Naive B cell (primary cell): ENCODE measurements at regions not wholly inside any gene's neighbourhood (a gene's known extent, or its start where the extent isn't known, plus 50 kb on each side); places are given as distances from the start of the nearest gene placed in this dataset.

Experiments
- ATAC-seq, 2 donors: fragments of 150-1000 bp; cut with Tn5 transposase; 2 replicates each; pipeline ENCODE4 v1.10.0; 2021; ENCODE audit warnings: low read depth in 2 of 2, mild to moderate bottlenecking in 2 of 2, moderate library complexity in 2 of 2
- DNase-seq: peaks from one replicate; pipeline ENCODE4 v3.0.0; 2022
- H3K27ac Mint-ChIP-seq, 6 donors: one replicate each; pipeline ENCODE4 v1.8.0; 2020 to 2022; ENCODE audit warnings: mild to moderate bottlenecking in 6 of 6, mixed read lengths in 6 of 6, moderate library complexity in 5 of 6, inconsistent platforms in 2 of 6
- H3K27me3 Mint-ChIP-seq, 3 donors: one replicate each; pipeline ENCODE4 v1.8.0; 2021 to 2022; ENCODE audit warnings: mixed read lengths in 3 of 3, mild to moderate bottlenecking in 1 of 3
- H3K36me3 Mint-ChIP-seq, 2 donors: one replicate each; pipeline ENCODE4 v1.8.0; 2020 to 2022; ENCODE audit warnings: mixed read lengths in 2 of 2, inconsistent platforms in 1 of 2, mild to moderate bottlenecking in 1 of 2
- H3K4me1 Mint-ChIP-seq, 3 donors: one replicate each; pipeline ENCODE4 v1.8.0; 2020 to 2022; ENCODE audit warnings: mixed read lengths in 3 of 3, inconsistent platforms in 1 of 3, mild to moderate bottlenecking in 1 of 3, moderate library complexity in 1 of 3
- H3K4me3 Mint-ChIP-seq, 8 donors: one replicate each; pipeline ENCODE4 v1.8.0; 2020 to 2022; ENCODE audit warnings: mild to moderate bottlenecking in 8 of 8, mixed read lengths in 8 of 8, moderate library complexity in 8 of 8, inconsistent platforms in 2 of 8
- H3K9me3 Mint-ChIP-seq, 7 donors: one replicate each; pipeline ENCODE4 v1.8.0; 2020 to 2022; ENCODE audit warnings: mixed read lengths in 7 of 7, mild to moderate bottlenecking in 5 of 7, inconsistent platforms in 2 of 7, moderate library complexity in 1 of 7

DNA sequence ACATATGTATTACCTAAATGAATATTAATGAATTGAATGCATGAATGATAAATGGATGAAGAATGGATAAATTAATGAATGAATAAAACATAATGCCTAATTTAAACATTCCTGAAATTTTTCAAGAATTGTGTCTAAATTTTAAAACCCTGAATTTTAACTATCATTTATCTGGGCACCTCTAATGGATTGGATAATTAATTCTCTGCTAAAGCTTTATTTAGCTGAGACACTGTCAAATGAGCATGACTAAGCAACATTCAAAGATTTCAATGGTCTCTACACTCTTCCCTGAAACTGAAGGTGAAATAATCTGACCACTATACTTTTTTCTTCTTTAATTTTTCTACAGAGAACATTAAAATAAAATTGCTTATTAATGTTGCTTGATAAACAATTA, 1197.7 kb downstream of the C4orf33 start:
- no peak overlapping the region for H3K27ac Mint-ChIP-seq
- no peak overlapping the region for H3K4me3 Mint-ChIP-seq
- H3K27me3 Mint-ChIP-seq = no peaks in the 10 kb centered on the region
- H3K36me3 Mint-ChIP-seq = no peaks in the 10 kb centered on the region
- DNase-seq (no peak), ATAC-seq (no peak)
- H3K4me1 Mint-ChIP-seq = no peaks in the 10 kb centered on the region
- H3K9me3 Mint-ChIP-seq = peaks cover 0 to 4% (median 0%) of the 10 kb centered on the region in 7 donors

DNA sequence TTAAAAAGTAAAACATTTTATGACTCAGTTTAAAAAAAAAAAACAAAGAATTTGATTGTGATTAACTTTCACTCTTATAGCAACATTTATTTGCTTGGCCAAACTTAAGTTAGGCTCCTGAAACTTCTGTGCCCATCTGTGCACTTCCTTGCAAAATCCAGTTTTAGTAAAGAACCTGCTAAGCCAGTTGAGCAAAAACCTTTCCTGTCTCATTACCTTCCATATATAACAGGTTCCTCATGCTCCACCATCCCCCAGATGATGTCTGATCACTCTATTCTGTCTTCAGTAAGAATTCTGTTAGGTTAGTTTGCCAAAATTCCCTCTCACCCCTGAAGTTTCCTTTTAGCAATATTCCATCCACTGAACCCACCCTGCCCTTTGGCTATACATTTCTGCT, 1200.5 kb downstream of the C4orf33 start:
- H3K27me3 Mint-ChIP-seq = no peaks in the 10 kb centered on the region
- H3K4me3 Mint-ChIP-seq = no peak overlapping the region
- H3K36me3 Mint-ChIP-seq = no peaks in the 10 kb centered on the region
- no peak for ATAC-seq
- H3K4me1 Mint-ChIP-seq = no peaks in the 10 kb centered on the region
- DNase-seq = no peak
- no peak overlapping the region for H3K27ac Mint-ChIP-seq
- H3K9me3 Mint-ChIP-seq = peaks cover 0 to 4% (median 0%) of the 10 kb centered on the region in 7 donors

DNA sequence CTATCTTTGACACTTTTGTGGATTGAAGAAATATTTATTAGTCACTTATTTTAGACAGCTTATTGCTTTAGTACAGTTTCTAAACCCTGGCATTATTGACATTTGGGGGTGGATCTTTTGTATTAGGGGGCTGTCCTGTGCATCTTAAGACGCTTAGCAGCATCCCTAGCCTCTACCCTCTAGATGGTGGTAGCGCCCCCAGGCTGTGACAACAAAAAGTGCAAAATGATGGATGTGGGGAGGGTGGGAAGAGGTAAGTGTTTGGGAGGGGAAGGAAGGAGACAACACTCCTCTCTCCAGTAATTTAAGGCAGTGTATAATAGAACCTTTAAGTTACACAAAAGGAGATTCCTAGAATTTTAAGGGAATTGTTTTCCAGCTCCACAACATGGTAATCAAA, 1210.6 kb downstream of the C4orf33 start:
- H3K4me1 Mint-ChIP-seq = no peaks in the 10 kb centered on the region
- no peaks in the 10 kb centered on the region for H3K27me3 Mint-ChIP-seq
- no peak overlapping the region for H3K4me3 Mint-ChIP-seq
- ATAC-seq = no peak
- H3K27ac Mint-ChIP-seq = peak overlapping the region in 1 of 6 donors; percentile 57
- no peaks in the 10 kb centered on the region for H3K36me3 Mint-ChIP-seq
- peaks cover 0 to 6% (median 2%) of the 10 kb centered on the region in 7 donors for H3K9me3 Mint-ChIP-seq
- DNase-seq = no peak

DNA sequence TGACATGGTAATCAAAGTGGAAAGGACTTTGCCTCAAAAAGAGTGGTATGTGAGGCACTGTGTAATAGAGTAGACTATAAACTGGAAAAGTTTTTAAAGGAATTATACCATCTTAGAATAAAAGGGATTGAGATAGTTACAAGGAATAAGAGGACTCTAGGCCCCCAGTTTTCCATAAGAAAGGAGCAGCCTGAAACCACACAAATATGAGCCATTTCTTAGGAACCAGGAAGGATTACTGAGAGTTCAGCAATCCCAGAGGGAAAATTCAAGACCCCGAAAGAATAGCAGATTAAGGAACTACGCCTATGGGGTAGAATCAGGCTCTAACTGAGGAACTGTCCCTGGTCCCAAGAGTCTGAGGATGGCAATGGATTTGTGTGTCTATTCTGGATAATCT, 1213.3 kb downstream of the C4orf33 start:
- ATAC-seq (no peak), DNase-seq (no peak)
- Mint-ChIP-seq H3K36me3 (no peaks in the 10 kb centered on the region), H3K27me3 (no peaks in the 10 kb centered on the region), H3K4me3 (no peak overlapping the region), H3K27ac (no peak overlapping the region), H3K9me3 (peaks cover 0 to 4% (median 0%) of the 10 kb centered on the region in 7 donors), H3K4me1 (no peaks in the 10 kb centered on the region)

DNA sequence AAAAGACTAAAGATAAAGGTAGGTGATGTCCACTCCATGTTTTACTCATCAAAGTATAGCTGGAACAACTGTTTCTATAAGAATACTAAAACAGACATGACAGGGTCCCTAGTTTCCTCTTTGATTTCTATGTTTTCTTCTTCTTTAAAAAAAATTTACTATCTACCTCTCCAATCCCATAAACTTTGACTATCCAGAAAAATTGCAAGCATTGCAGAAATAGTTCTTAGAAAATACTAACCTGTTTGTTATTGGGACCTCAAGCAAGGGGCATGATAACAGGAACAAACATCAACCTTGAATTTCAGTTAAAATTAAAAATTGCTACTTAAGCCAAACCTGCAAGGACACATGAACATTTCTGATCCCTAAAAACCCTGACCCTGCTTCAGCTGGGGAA, 1226.5 kb downstream of the C4orf33 start:
- no peaks in the 10 kb centered on the region for H3K4me1 Mint-ChIP-seq
- no peak for DNase-seq

DNA sequence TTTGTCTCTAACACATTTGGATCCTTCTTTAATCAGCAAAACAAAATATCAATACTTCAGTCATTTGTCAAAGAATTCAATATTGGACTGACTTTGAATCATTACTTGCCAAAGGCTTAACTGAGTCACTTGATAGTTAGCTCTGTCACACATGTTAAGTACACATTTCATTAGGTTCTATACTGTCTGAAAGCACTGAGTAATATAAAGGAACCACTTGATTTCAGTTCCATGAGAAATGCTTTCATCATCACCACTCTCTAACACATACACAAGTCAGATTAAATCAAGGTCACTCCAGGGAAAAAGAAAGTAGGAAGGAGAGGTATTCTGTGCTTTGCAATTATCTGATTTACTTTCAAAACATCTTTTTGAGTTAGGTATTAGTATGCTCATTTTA, 1233.1 kb downstream of the C4orf33 start:
- ATAC-seq = no peak
- no peak overlapping the region for H3K4me3 Mint-ChIP-seq
- no peaks in the 10 kb centered on the region for H3K27me3 Mint-ChIP-seq
- no peaks in the 10 kb centered on the region for H3K36me3 Mint-ChIP-seq
- no peaks in the 10 kb centered on the region for H3K4me1 Mint-ChIP-seq
- H3K27ac Mint-ChIP-seq = no peak overlapping the region
- no peaks in the 10 kb centered on the region for H3K9me3 Mint-ChIP-seq
- no peak for DNase-seq

More for the DNA sequence above, 1226.5 kb downstream of the C4orf33 start:
- Mint-ChIP-seq H3K4me3 (no peak overlapping the region), H3K36me3 (no peaks in the 10 kb centered on the region), H3K27ac (no peak overlapping the region), H3K27me3 (no peaks in the 10 kb centered on the region), H3K9me3 (peaks cover 0 to 10% (median 2%) of the 10 kb centered on the region in 7 donors)
- ATAC-seq = no peak

DNA sequence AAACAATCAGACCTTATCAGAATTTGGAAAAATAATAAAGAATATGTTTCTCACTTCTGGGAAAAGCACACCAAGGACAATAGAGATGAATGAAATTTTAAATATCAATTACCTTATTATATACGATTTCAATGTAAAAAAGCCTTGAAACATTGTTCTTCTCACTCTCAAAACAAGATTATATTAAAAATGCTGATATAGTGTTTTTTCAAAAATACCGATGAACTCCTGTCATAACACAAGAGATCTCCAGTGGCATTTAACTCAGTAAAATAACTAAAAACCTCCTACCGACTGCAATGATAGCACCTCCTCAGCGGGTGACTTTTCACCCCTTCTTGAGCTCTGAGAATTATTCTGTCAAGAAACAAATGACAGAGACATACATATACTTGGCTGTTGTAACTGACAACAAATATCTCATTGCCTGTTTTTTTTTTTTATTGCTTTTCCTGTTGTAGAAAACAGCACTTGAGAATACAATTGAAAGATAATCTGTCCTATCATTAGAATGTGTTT, 1237.3 kb downstream of the C4orf33 start:
- DNase-seq = no peak
- H3K27me3 Mint-ChIP-seq = no peaks in the 10 kb centered on the region
- ATAC-seq = no peak
- no peak overlapping the region for H3K4me3 Mint-ChIP-seq
- no peaks in the 10 kb centered on the region for H3K9me3 Mint-ChIP-seq
- no peaks in the 10 kb centered on the region for H3K4me1 Mint-ChIP-seq
- no peak overlapping the region for H3K27ac Mint-ChIP-seq
- H3K36me3 Mint-ChIP-seq = no peaks in the 10 kb centered on the region

DNA sequence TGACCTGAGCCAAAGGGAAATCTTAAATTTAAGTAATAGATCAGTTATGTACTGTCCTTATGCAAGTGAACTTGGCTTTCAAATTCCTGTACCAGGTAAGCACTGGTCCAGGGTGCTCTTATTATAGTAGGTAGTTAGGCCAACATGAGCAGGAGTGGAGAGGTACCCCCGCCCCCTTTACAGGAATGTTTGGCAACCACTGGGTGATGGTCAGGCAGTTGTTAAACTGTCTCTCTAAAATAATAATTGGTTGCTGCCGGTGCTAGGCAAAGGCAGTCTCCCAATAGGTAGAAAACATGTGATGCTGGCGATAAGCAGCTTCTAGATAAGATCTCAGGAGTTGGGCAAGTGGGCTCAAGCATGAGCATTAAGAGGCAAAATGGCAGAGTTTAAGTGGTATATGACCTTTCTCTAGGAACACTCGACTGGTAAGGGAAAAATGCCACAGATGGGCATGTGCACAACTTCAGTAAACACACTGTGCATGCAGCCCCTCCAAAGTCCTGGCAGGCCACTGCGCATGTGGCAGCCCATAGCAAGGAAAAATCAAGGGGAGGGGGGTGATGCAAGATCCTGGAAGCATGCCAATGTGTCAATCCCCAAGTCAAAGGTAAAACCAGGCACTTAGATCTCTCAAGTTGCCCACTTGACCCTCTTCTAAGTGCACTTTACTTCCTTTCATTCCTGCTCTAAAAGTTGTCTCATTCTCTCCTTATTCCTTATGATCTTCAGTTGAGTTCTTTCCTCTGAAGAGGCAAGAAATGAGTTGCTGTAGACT, 1239.7 kb downstream of the C4orf33 start:
- no peaks in the 10 kb centered on the region for H3K27me3 Mint-ChIP-seq
- no peak overlapping the region for H3K4me3 Mint-ChIP-seq

DNA sequence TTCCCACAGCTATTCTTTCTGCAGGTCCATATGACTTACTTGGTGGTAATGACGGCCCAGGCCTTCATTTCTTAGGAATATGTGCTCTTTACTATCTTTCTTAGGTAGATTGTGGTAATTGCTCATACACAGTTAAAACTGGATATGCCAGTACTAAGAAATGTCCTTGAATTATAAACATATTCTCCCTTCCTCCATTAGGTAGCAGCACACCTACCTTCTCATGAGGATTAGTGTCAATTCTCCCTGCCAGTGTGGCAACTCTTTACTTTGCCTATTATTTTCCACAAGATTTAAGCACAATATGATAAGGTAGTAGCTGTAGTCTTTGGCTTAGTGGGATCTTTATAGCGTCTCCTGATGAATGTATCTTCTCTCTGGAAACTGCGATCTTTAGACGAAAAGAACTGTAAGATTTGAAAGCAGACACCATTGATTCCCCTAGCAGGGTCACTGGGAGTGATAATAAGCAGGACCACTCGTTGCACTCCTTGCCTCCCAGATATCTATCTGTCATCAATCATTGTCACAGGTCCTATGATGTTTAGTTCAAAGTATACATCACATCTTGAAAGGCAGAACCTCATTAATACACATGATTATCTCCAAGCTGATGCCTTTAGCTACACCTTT, 1240.7 kb downstream of the C4orf33 start:
- Mint-ChIP-seq H3K9me3 (no peaks in the 10 kb centered on the region), H3K36me3 (no peaks in the 10 kb centered on the region), H3K4me3 (no peak overlapping the region), H3K27ac (no peak overlapping the region), H3K27me3 (peaks cover 0 to 3% (median 0%) of the 10 kb centered on the region in 3 donors), H3K4me1 (no peaks in the 10 kb centered on the region)
- ATAC-seq = no peak
- no peak for DNase-seq

More for the DNA sequence above, 1239.7 kb downstream of the C4orf33 start:
- ATAC-seq = no peak
- no peaks in the 10 kb centered on the region for H3K9me3 Mint-ChIP-seq
- no peaks in the 10 kb centered on the region for H3K4me1 Mint-ChIP-seq
- no peak for DNase-seq
- no peak overlapping the region for H3K27ac Mint-ChIP-seq
- no peaks in the 10 kb centered on the region for H3K36me3 Mint-ChIP-seq

DNA sequence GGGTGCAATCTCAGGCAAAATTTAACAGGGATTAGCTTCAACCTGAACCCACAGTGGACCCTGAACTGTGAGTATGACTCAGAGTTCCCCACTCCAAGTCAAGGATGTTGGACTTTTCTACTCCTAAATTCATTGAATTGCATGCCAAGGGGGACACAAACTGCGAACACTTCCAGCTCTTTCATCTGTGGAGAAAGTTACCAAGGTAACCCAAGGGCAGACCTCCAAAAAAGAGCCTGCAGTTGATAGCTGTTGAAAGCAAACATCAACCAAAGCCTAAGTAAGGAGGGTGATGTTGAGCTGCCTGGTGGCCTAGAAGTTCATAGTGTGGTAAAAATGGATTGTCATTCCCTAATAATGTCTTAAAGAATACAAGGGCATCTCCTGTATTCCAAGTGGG, 1242.9 kb downstream of the C4orf33 start:
- no peak for ATAC-seq
- Mint-ChIP-seq H3K9me3 (no peaks in the 10 kb centered on the region), H3K27me3 (peaks cover 0 to 3% (median 0%) of the 10 kb centered on the region in 3 donors), H3K4me3 (no peak overlapping the region), H3K4me1 (no peaks in the 10 kb centered on the region), H3K27ac (no peak overlapping the region), H3K36me3 (no peaks in the 10 kb centered on the region)
- DNase-seq = no peak

DNA sequence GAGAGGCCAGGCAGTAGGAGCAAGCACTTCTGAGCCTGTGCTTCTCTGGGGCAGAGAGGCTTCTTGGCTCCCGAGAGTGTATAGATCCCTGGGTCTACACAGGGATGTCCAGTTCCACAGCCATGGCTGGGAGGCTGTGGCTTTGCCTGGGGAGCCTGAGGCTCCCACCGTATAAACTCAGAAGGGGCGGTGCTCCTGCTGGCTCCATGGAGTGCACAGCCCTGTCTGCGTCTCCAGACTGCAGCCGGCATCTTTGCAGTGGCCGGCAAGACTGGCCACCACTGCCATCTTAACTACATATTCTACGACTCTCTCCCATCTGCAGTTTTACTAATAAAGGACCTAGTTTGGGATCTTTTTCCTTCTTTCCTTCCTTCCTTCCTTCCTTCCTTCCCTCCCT, 1253.8 kb downstream of the C4orf33 start:
- no peak for ATAC-seq
- peaks cover 0 to 5% (median 0%) of the 10 kb centered on the region in 7 donors for H3K9me3 Mint-ChIP-seq
- no peaks in the 10 kb centered on the region for H3K4me1 Mint-ChIP-seq
- H3K27me3 Mint-ChIP-seq = no peaks in the 10 kb centered on the region
- no peak for DNase-seq
- H3K27ac Mint-ChIP-seq = peak overlapping the region in 1 of 6 donors; percentile 14
- H3K36me3 Mint-ChIP-seq = no peaks in the 10 kb centered on the region
- H3K4me3 Mint-ChIP-seq = no peak overlapping the region

DNA sequence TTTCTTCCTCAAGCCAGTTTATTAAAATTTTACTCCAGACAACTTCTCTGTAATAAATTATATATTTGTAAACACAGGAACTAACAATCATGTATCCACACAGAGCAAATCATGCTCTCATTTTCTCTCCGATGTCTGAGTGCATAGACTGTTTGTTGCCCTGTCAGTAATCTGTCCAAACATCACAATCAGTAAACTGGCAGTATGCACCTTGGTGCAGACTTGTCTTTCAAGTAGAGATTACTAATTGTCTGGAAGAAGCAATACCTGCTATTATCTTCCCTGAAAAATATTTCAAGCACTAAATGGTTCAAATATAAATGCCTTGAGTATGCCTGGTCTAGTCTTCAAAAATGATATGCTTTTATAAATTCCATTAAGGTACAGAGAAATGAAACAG, 1260.9 kb downstream of the C4orf33 start:
- no peaks in the 10 kb centered on the region for H3K27me3 Mint-ChIP-seq
- ATAC-seq = no peak
- H3K4me1 Mint-ChIP-seq = no peaks in the 10 kb centered on the region

DNA sequence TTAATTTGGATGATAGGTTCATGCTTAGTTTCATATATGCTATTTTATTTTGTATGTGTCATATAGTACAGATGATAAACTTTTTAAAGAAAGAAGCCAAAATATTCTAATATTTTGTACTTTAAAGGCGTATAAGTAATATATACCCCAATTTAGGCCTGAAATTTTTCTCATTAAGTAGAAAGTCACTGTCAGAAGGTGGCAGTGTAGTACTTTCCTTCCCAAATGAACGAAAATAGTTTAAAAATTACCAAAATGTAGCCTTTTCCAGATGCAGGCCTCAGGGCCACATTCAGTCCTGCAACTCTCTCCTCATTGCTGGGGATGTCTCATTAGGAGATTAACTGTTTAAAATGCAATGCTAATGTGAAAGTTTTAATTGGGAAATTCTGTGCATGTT, 1263.6 kb downstream of the C4orf33 start:
- ATAC-seq (no peak), DNase-seq (no peak)
- no peaks in the 10 kb centered on the region for H3K27me3 Mint-ChIP-seq
- no peak overlapping the region for H3K27ac Mint-ChIP-seq
- H3K9me3 Mint-ChIP-seq = no peaks in the 10 kb centered on the region
- no peak overlapping the region for H3K4me3 Mint-ChIP-seq
- no peaks in the 10 kb centered on the region for H3K36me3 Mint-ChIP-seq
- no peaks in the 10 kb centered on the region for H3K4me1 Mint-ChIP-seq

More for the DNA sequence above, 1260.9 kb downstream of the C4orf33 start:
- H3K9me3 Mint-ChIP-seq = no peaks in the 10 kb centered on the region
- H3K36me3 Mint-ChIP-seq = no peaks in the 10 kb centered on the region
- no peak for DNase-seq
- no peak overlapping the region for H3K27ac Mint-ChIP-seq
- no peak overlapping the region for H3K4me3 Mint-ChIP-seq

DNA sequence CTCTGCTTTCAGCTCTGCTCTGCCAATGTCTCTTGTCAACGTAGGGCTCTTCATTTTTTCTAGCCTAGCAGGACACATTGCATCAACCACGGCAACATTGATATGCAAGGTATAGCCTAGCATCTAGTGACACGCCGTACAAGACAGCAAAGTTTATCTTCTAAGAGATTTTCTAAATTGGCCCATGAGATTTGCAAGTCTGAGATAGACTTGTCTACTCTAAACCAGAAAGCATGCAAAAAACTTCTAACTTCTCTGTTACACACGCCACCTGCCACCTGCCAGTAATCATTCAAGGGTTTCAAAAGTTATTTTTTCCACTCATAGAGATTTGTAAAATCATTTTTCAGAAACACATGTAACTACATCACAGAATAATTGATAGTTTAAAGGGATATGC, 1265.7 kb downstream of the C4orf33 start:
- Mint-ChIP-seq H3K4me1 (no peaks in the 10 kb centered on the region), H3K9me3 (peaks cover 0 to 2% (median 0%) of the 10 kb centered on the region in 7 donors)
- no peak for ATAC-seq

More for the DNA sequence above, 1265.7 kb downstream of the C4orf33 start:
- no peaks in the 10 kb centered on the region for H3K27me3 Mint-ChIP-seq
- no peaks in the 10 kb centered on the region for H3K36me3 Mint-ChIP-seq
- no peak overlapping the region for H3K4me3 Mint-ChIP-seq
- DNase-seq = no peak
- H3K27ac Mint-ChIP-seq = no peak overlapping the region
